Transverse colon (tissue), 4 donors: ENCODE measurements at regions not wholly inside any gene's neighbourhood (a gene's known extent, or its start where the extent isn't known, plus 50 kb on each side); places are given as distances from the start of the nearest gene placed in this dataset.

Experiments
- POLR2A ChIP-seq: fragments of 450-650 bp; IDR thresholded peaks from one replicate; pipeline ENCODE4 v1.6.1; 2016; ENCODE audit warnings: antibody characterized with exemption, mild to moderate bottlenecking, moderate library complexity
- POLR2AphosphoS5 ChIP-seq, 3 donors: sonication (generic); formaldehyde crosslinking; IDR thresholded peaks; one replicate each; pipeline ENCODE4 v1.6.1; 2016; ENCODE audit warnings: antibody characterized with exemption in 3 of 3
- TF ChIP-seq, protein P1 (sequence below), 5 experiments: fragments of 200-600 bp in 3 of 5; fragments of 450-650 bp in 2 of 5; sonication (generic) in 3 of 5; IDR thresholded peaks; 1 replicate in 2 of 5; 2 replicates in 3 of 5; pipeline ENCODE4 v1.5.1; 2016 to 2017; ENCODE audit warnings: antibody characterized with exemption in 5 of 5, inconsistent platforms in 3 of 5, mild to moderate bottlenecking in 2 of 5, moderate library complexity in 1 of 5

DNA sequence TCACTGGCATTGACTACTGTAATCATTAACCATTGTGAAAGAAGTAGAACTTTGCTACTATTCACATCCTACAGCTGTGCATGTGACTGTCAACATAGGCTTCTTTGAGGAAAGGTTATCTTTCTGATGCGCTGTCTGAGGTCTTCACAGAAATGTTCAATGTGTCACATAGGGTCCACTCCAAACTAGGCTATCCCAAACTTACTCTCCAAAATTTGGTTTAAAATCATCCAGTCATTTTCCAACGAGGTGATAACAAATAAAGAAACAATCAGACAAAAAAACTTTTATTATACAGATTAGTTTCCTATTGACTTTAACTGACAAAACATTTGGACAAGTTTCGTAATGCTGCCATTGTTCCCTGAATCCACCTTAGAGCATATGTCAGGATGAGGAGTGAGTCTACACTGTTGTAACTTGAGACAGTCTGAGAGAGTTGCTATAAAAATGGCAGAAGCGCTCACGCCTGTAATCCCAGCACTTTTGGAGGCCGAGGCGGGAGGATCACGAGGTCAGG, 511.6 kb downstream of the PLOD2 start:
- TF ChIP-seq POLR2AphosphoS5 (IDR thresholded peaks at IDR 0.05) (no peak), POLR2A (no peak)
- TF ChIP-seq, protein P1, sequence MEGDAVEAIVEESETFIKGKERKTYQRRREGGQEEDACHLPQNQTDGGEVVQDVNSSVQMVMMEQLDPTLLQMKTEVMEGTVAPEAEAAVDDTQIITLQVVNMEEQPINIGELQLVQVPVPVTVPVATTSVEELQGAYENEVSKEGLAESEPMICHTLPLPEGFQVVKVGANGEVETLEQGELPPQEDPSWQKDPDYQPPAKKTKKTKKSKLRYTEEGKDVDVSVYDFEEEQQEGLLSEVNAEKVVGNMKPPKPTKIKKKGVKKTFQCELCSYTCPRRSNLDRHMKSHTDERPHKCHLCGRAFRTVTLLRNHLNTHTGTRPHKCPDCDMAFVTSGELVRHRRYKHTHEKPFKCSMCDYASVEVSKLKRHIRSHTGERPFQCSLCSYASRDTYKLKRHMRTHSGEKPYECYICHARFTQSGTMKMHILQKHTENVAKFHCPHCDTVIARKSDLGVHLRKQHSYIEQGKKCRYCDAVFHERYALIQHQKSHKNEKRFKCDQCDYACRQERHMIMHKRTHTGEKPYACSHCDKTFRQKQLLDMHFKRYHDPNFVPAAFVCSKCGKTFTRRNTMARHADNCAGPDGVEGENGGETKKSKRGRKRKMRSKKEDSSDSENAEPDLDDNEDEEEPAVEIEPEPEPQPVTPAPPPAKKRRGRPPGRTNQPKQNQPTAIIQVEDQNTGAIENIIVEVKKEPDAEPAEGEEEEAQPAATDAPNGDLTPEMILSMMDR (IDR thresholded peaks at IDR 0.05) = no peak
